Memory B cell (primary cell): ENCODE measurements at regions not wholly inside any gene's neighbourhood (a gene's known extent, or its start where the extent isn't known, plus 50 kb on each side); places are given as distances from the start of the nearest gene placed in this dataset.
"Not testable (repeated sequence)": the region's sequence is repeated elsewhere in the genome, so short reads cannot be mapped to it uniquely, and the experiment has no call there.

Experiments
- ATAC-seq: fragments of 150-1000 bp; cut with Tn5 transposase; 2 replicates; pipeline ENCODE4 v1.10.0; 2021; ENCODE audit warnings: low read depth, mild to moderate bottlenecking, moderate library complexity
- DNase-seq, 2 donors: peaks; one replicate each; pipeline ENCODE4 v3.0.0; 2022; ENCODE audit warnings: low spot score in 2 of 2
- H3K27ac Mint-ChIP-seq: one replicate; pipeline ENCODE4 v1.8.0; 2022; ENCODE audit warnings: mild to moderate bottlenecking, moderate library complexity, mixed read lengths
- H3K27me3 Mint-ChIP-seq: one replicate; pipeline ENCODE4 v1.8.0; 2022; ENCODE audit warnings: mixed read lengths
- H3K36me3 Mint-ChIP-seq: one replicate; pipeline ENCODE4 v1.8.0; 2022; ENCODE audit warnings: mild to moderate bottlenecking, mixed read lengths
- H3K4me1 Mint-ChIP-seq: one replicate; pipeline ENCODE4 v1.8.0; 2022; ENCODE audit warnings: mixed read lengths
- H3K4me3 Mint-ChIP-seq: one replicate; pipeline ENCODE4 v1.8.0; 2022; ENCODE audit warnings: mild to moderate bottlenecking, moderate library complexity, mixed read lengths
- H3K9me3 Mint-ChIP-seq: one replicate; pipeline ENCODE4 v1.8.0; 2022; ENCODE audit warnings: mixed read lengths

GRCh38 chr9:25017779-25018178 lies 472.1 kb upstream of the IZUMO3 start:
- no peaks in the 10 kb centered on the region for H3K4me1 Mint-ChIP-seq
- DNase-seq (no peak), ATAC-seq (no peak)
- H3K36me3 Mint-ChIP-seq, result no peaks in the 10 kb centered on the region
- H3K27ac Mint-ChIP-seq, result no peak overlapping the region
- H3K4me3 Mint-ChIP-seq, result no peak overlapping the region
- H3K27me3 Mint-ChIP-seq, result no peaks in the 10 kb centered on the region
- H3K9me3 Mint-ChIP-seq, result peaks cover 14% of the 10 kb centered on the region

- DNase-seq (no peak), ATAC-seq (no peak)
- H3K36me3 Mint-ChIP-seq, result no peaks in the 10 kb centered on the region
- peaks cover 1% of the 10 kb centered on the region for H3K9me3 Mint-ChIP-seq
- no peaks in the 10 kb centered on the region for H3K4me1 Mint-ChIP-seq
- no peak overlapping the region for H3K27ac Mint-ChIP-seq
- no peak overlapping the region for H3K4me3 Mint-ChIP-seq
- H3K27me3 Mint-ChIP-seq, result no peaks in the 10 kb centered on the region
These were observed 464.4 kb upstream of the IZUMO3 start for GRCh38 chr9:25010027-25010662.

- H3K9me3 Mint-ChIP-seq, result peaks cover 4% of the 10 kb centered on the region
- H3K27me3 Mint-ChIP-seq, result no peaks in the 10 kb centered on the region
- DNase-seq (no peak), ATAC-seq (no peak)
- no peak overlapping the region for H3K4me3 Mint-ChIP-seq
- no peaks in the 10 kb centered on the region for H3K4me1 Mint-ChIP-seq
- H3K36me3 Mint-ChIP-seq, result no peaks in the 10 kb centered on the region
- no peak overlapping the region for H3K27ac Mint-ChIP-seq
These were observed 458.0 kb upstream of the IZUMO3 start for GRCh38 chr9:25003686-25004085.

- Mint-ChIP-seq H3K36me3 (no peaks in the 10 kb centered on the region), H3K27me3 (no peaks in the 10 kb centered on the region), H3K4me3 (no peak overlapping the region), H3K9me3 (peaks cover 4% of the 10 kb centered on the region), H3K4me1 (no peaks in the 10 kb centered on the region), H3K27ac (no peak overlapping the region)
- DNase-seq, result no peak
- ATAC-seq, result no peak
These were observed 440.6 kb upstream of the IZUMO3 start for GRCh38 chr9:24986331-24986730.

- not testable (repeated sequence) for ATAC-seq, DNase-seq, H3K36me3 Mint-ChIP-seq, H3K27ac Mint-ChIP-seq, H3K4me1 Mint-ChIP-seq, H3K27me3 Mint-ChIP-seq, H3K4me3 Mint-ChIP-seq, H3K9me3 Mint-ChIP-seq
These were observed 425.1 kb upstream of the IZUMO3 start for GRCh38 chr9:24970780-24971179.

- Mint-ChIP-seq H3K9me3 (peaks cover 5% of the 10 kb centered on the region), H3K36me3 (no peaks in the 10 kb centered on the region), H3K27me3 (no peaks in the 10 kb centered on the region), H3K4me3 (no peak overlapping the region), H3K4me1 (no peaks in the 10 kb centered on the region), H3K27ac (no peak overlapping the region)
- no peak for ATAC-seq
- DNase-seq, result no peak
These were observed 416.1 kb upstream of the IZUMO3 start for GRCh38 chr9:24961762-24962161.

- no peak overlapping the region for H3K27ac Mint-ChIP-seq
- H3K9me3 Mint-ChIP-seq, result peaks cover 5% of the 10 kb centered on the region
- DNase-seq (no peak), ATAC-seq (no peak)
- no peaks in the 10 kb centered on the region for H3K36me3 Mint-ChIP-seq
- no peaks in the 10 kb centered on the region for H3K27me3 Mint-ChIP-seq
- no peaks in the 10 kb centered on the region for H3K4me1 Mint-ChIP-seq
- no peak overlapping the region for H3K4me3 Mint-ChIP-seq
These were observed 407.4 kb upstream of the IZUMO3 start for GRCh38 chr9:24953070-24953469.

- ATAC-seq (no peak), DNase-seq (no peak)
- Mint-ChIP-seq H3K27me3 (no peaks in the 10 kb centered on the region), H3K9me3 (peaks cover 1% of the 10 kb centered on the region), H3K27ac (no peak overlapping the region), H3K4me1 (no peaks in the 10 kb centered on the region), H3K4me3 (no peak overlapping the region), H3K36me3 (no peaks in the 10 kb centered on the region)
These were observed 393.6 kb upstream of the IZUMO3 start for GRCh38 chr9:24939109-24939850.

- DNase-seq (no peak), ATAC-seq (no peak)
- Mint-ChIP-seq H3K4me1 (peaks cover 5% of the 10 kb centered on the region), H3K4me3 (no peak overlapping the region), H3K9me3 (no peaks in the 10 kb centered on the region), H3K27ac (no peak overlapping the region), H3K36me3 (no peaks in the 10 kb centered on the region), H3K27me3 (no peaks in the 10 kb centered on the region)
These were observed 390.4 kb upstream of the IZUMO3 start for GRCh38 chr9:24936117-24936516.

- DNase-seq, result no peak
- peak; percentile 44 for ATAC-seq
- no peak overlapping the region for H3K27ac Mint-ChIP-seq
- no peaks in the 10 kb centered on the region for H3K9me3 Mint-ChIP-seq
- H3K4me1 Mint-ChIP-seq, result peaks cover 5% of the 10 kb centered on the region
- no peaks in the 10 kb centered on the region for H3K36me3 Mint-ChIP-seq
- H3K27me3 Mint-ChIP-seq, result no peaks in the 10 kb centered on the region
- no peak overlapping the region for H3K4me3 Mint-ChIP-seq
These were observed 387.1 kb upstream of the IZUMO3 start for GRCh38 chr9:24932785-24933184.

GRCh38 chr9:24931894-24932293 lies 386.2 kb upstream of the IZUMO3 start:
- H3K4me1 Mint-ChIP-seq, result peaks cover 5% of the 10 kb centered on the region
- ATAC-seq (no peak), DNase-seq (no peak)
- H3K27ac Mint-ChIP-seq, result no peak overlapping the region
- no peaks in the 10 kb centered on the region for H3K9me3 Mint-ChIP-seq
- no peaks in the 10 kb centered on the region for H3K36me3 Mint-ChIP-seq
- no peak overlapping the region for H3K4me3 Mint-ChIP-seq
- no peaks in the 10 kb centered on the region for H3K27me3 Mint-ChIP-seq

GRCh38 chr9:24912767-24913166 lies 367.1 kb upstream of the IZUMO3 start:
- no peaks in the 10 kb centered on the region for H3K36me3 Mint-ChIP-seq
- no peak overlapping the region for H3K4me3 Mint-ChIP-seq
- H3K4me1 Mint-ChIP-seq, result no peaks in the 10 kb centered on the region
- H3K27me3 Mint-ChIP-seq, result no peaks in the 10 kb centered on the region
- ATAC-seq, result no peak
- no peak overlapping the region for H3K27ac Mint-ChIP-seq
- no peak for DNase-seq
- peaks cover 7% of the 10 kb centered on the region for H3K9me3 Mint-ChIP-seq

GRCh38 chr9:24901319-24901718 lies 355.6 kb upstream of the IZUMO3 start:
- H3K9me3 Mint-ChIP-seq, result peaks cover 4% of the 10 kb centered on the region
- H3K27ac Mint-ChIP-seq, result no peak overlapping the region
- H3K27me3 Mint-ChIP-seq, result no peaks in the 10 kb centered on the region
- H3K4me3 Mint-ChIP-seq, result no peak overlapping the region
- DNase-seq, result no peak
- H3K36me3 Mint-ChIP-seq, result no peaks in the 10 kb centered on the region
- no peak for ATAC-seq
- no peaks in the 10 kb centered on the region for H3K4me1 Mint-ChIP-seq

GRCh38 chr9:24900179-24900578 lies 354.5 kb upstream of the IZUMO3 start:
- Mint-ChIP-seq H3K4me1 (no peaks in the 10 kb centered on the region), H3K36me3 (no peaks in the 10 kb centered on the region), H3K27me3 (no peaks in the 10 kb centered on the region), H3K9me3 (peaks cover 4% of the 10 kb centered on the region), H3K27ac (no peak overlapping the region), H3K4me3 (no peak overlapping the region)
- ATAC-seq, result no peak
- no peak for DNase-seq

GRCh38 chr9:24899463-24899862 lies 353.8 kb upstream of the IZUMO3 start:
- ATAC-seq (no peak), DNase-seq (no peak)
- no peak overlapping the region for H3K4me3 Mint-ChIP-seq
- H3K9me3 Mint-ChIP-seq, result peaks cover 4% of the 10 kb centered on the region
- H3K4me1 Mint-ChIP-seq, result no peaks in the 10 kb centered on the region
- H3K27ac Mint-ChIP-seq, result no peak overlapping the region
- no peaks in the 10 kb centered on the region for H3K36me3 Mint-ChIP-seq
- H3K27me3 Mint-ChIP-seq, result no peaks in the 10 kb centered on the region
